ENCODE measurements at regions not wholly inside any gene's neighbourhood (a gene's known extent, or its start where the extent isn't known, plus 50 kb on each side); places are given as distances from the start of the nearest gene placed in this dataset.
A peak's percentile ranks its signal among the peaks of the same experiment; 100 is the strongest.
"Not testable (repeated sequence)": the region's sequence is repeated elsewhere in the genome, so short reads cannot be mapped to it uniquely, and the experiment has no call there.

DNA sequence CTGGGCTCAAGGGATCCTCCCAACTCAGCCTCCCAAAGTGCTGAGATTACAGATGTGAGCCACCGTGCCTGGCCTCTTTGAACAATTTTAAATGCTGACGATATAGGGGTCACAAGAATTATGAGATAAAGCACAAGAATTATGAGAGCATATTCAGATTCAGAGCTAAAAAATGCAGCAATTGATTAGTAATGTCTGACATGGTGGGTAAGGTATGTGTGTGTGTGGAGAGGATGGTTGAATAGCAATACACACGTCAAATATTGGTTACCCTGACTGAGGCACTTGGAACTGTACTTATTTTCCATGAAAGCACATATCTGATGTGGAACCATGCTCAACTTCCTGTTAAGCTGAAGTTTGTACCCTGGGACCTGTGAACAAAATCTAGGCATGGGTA lies 115.6 kb downstream of the EOMES start:
- Histone ChIP-seq H3K27ac (ENCODE audit: low read depth in 1 of 2, low read length in 2 of 2) (no peak overlapping the region), H3K27me3 (ENCODE audit: control insufficient read depth in 1 of 2, insufficient read depth in 2 of 2, low read length in 2 of 2) (no peaks in the 10 kb centered on the region), H3K36me3 (ENCODE audit: insufficient read depth, low read length) (no peaks in the 10 kb centered on the region), H3K4me3 (ENCODE audit: low read length) (no peak overlapping the region), H3K4me1 (ENCODE audit: insufficient read depth, low read length) (no peaks in the 10 kb centered on the region), H3K9me3 (ENCODE audit: control insufficient read depth in 1 of 2, insufficient read depth in 1 of 2, low read length in 2 of 2) (no peaks in the 10 kb centered on the region)
- TF ChIP-seq, protein P1, sequence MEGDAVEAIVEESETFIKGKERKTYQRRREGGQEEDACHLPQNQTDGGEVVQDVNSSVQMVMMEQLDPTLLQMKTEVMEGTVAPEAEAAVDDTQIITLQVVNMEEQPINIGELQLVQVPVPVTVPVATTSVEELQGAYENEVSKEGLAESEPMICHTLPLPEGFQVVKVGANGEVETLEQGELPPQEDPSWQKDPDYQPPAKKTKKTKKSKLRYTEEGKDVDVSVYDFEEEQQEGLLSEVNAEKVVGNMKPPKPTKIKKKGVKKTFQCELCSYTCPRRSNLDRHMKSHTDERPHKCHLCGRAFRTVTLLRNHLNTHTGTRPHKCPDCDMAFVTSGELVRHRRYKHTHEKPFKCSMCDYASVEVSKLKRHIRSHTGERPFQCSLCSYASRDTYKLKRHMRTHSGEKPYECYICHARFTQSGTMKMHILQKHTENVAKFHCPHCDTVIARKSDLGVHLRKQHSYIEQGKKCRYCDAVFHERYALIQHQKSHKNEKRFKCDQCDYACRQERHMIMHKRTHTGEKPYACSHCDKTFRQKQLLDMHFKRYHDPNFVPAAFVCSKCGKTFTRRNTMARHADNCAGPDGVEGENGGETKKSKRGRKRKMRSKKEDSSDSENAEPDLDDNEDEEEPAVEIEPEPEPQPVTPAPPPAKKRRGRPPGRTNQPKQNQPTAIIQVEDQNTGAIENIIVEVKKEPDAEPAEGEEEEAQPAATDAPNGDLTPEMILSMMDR (IDR thresholded peaks at IDR 0.05): no peak
- H3K4me1 Mint-ChIP-seq (ENCODE audit: low read depth): no peaks in the 10 kb centered on the region
- ATAC-seq (ENCODE audit: poor library complexity) (no peak), DNase-seq (no peak)
- no peak overlapping the region for H3K27ac Mint-ChIP-seq
- H3K27me3 Mint-ChIP-seq: no peaks in the 10 kb centered on the region
- H3K4me3 Mint-ChIP-seq: no peak overlapping the region
- ChIA-PET CTCF (no interaction called here), POLR2A (no interaction called here)
- H3K36me3 Mint-ChIP-seq (ENCODE audit: low read depth): no peaks in the 10 kb centered on the region
- H3K9me3 Mint-ChIP-seq: peaks cover 4% of the 10 kb centered on the region
- intact Hi-C loops (cut with DNase I, micrococcal nuclease): no loop called here

DNA sequence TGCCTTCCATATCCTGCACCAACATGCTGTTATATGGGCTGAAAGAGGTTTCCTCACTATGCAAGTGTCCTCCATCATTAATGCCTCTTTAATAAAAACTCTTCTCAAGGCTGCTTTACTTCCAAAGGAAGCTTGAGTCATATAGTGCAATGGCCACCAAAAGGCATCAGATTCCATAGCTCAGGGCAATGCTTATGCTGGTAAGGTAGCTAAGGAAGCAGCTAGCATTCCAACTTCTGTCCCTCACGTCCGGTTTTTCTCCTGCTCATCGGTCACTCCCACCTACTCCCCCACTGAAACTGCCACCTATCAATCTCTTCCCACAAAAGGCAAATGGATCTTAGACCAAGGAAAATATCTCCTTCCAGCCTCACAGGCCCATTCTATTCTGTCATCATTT lies 117.1 kb upstream of the SLC4A7 start:
- not testable (repeated sequence) for H3K27ac Mint-ChIP-seq

DNA sequence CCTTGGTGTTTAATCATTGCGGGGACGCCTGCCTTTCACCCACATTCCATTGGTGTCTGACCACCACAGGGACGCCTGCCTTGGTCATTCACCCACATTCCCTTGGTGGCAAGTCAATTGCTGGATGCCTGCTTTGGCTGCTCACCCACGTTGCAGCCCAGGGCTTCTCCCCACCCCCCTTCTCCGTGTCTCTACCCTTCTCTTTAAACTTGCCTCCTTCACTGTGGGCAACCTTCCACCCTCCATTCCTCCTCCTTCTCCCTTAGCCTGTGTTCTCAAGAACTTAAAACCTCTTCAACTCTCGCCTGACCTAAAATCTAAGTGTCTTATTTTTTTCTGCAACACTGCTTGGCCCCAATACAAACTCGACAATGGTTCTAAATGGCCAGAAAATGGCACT lies 115.6 kb upstream of the SLC4A7 start:
- CTCF ChIA-PET; H3K4me1 Mint-ChIP-seq (ENCODE audit: low read depth); H3K36me3 ChIP-seq (ENCODE audit: insufficient read depth, low read length): not testable (repeated sequence)

More for the DNA sequence above, 117.1 kb upstream of the SLC4A7 start:
- H3K36me3 ChIP-seq (ENCODE audit: insufficient read depth, low read length); H3K9me3 Mint-ChIP-seq; POLR2A ChIA-PET; H3K36me3 Mint-ChIP-seq (ENCODE audit: low read depth); H3K4me1 ChIP-seq (ENCODE audit: insufficient read depth, low read length); intact Hi-C loops (cut with DNase I, micrococcal nuclease); DNase-seq; ATAC-seq (ENCODE audit: poor library complexity); H3K27me3 ChIP-seq (ENCODE audit: control insufficient read depth in 1 of 2, insufficient read depth in 2 of 2, low read length in 2 of 2); H3K27me3 Mint-ChIP-seq; CTCF ChIA-PET; H3K4me1 Mint-ChIP-seq (ENCODE audit: low read depth); H3K4me3 Mint-ChIP-seq; H3K4me3 ChIP-seq (ENCODE audit: low read length); H3K9me3 ChIP-seq (ENCODE audit: control insufficient read depth in 1 of 2, insufficient read depth in 1 of 2, low read length in 2 of 2); H3K27ac ChIP-seq (ENCODE audit: low read depth in 1 of 2, low read length in 2 of 2): not testable (repeated sequence)

DNA sequence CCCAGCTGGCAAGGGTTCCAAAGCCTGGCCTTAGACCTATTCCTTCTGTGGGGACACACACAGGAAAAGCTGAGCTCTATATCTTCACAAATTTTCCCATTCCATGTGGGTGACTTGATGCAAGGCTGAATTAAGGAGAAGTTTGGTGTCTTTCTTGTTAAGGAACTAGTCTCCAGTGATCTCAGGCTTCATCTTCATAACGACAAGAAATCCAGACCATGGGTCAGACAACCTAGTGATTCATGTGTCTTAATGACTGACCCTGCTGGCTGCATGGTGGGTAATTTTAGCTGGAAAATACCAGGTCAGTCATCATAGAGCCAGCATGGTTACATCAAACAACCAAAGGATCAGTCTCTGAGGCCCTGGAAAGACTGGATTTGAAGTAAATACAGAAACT lies 112.7 kb upstream of the SLC4A7 start:
- ChIA-PET CTCF (no interaction called here), POLR2A (no interaction called here)
- H3K27ac Mint-ChIP-seq: no peak overlapping the region

More for the DNA sequence above, 115.6 kb upstream of the SLC4A7 start:
- DNase-seq; intact Hi-C loops (cut with DNase I, micrococcal nuclease); H3K4me1 ChIP-seq (ENCODE audit: insufficient read depth, low read length); ATAC-seq (ENCODE audit: poor library complexity); H3K4me3 ChIP-seq (ENCODE audit: low read length); H3K4me3 Mint-ChIP-seq; H3K27me3 ChIP-seq (ENCODE audit: control insufficient read depth in 1 of 2, insufficient read depth in 2 of 2, low read length in 2 of 2); H3K9me3 Mint-ChIP-seq; POLR2A ChIA-PET; H3K9me3 ChIP-seq (ENCODE audit: control insufficient read depth in 1 of 2, insufficient read depth in 1 of 2, low read length in 2 of 2); H3K36me3 Mint-ChIP-seq (ENCODE audit: low read depth); H3K27ac ChIP-seq (ENCODE audit: low read depth in 1 of 2, low read length in 2 of 2); H3K27ac Mint-ChIP-seq; H3K27me3 Mint-ChIP-seq: not testable (repeated sequence)

More for the DNA sequence above, 112.7 kb upstream of the SLC4A7 start:
- Mint-ChIP-seq H3K4me1 (ENCODE audit: low read depth) (peaks cover 8% of the 10 kb centered on the region), H3K36me3 (ENCODE audit: low read depth) (no peaks in the 10 kb centered on the region), H3K9me3 (no peaks in the 10 kb centered on the region), H3K27me3 (no peaks in the 10 kb centered on the region), H3K4me3 (no peak overlapping the region)
- intact Hi-C loops (cut with DNase I, micrococcal nuclease): no loop called here
- TF ChIP-seq, protein P1 (IDR thresholded peaks at IDR 0.05): no peak
- H3K4me1 ChIP-seq (ENCODE audit: insufficient read depth, low read length): peaks cover 10% of the 10 kb centered on the region
- no peak overlapping the region for H3K4me3 ChIP-seq (ENCODE audit: low read length)
- no peaks in the 10 kb centered on the region for H3K36me3 ChIP-seq (ENCODE audit: insufficient read depth, low read length)
- DNase-seq: peak in 2 of 14 experiments; percentile 22 to 45
- H3K9me3 ChIP-seq (ENCODE audit: control insufficient read depth in 1 of 2, insufficient read depth in 1 of 2, low read length in 2 of 2): peaks cover 0 to 3% of the 10 kb centered on the region in 2 experiments
- H3K27ac ChIP-seq (ENCODE audit: low read depth in 1 of 2, low read length in 2 of 2): no peak overlapping the region
- ATAC-seq (ENCODE audit: poor library complexity): no peak
- H3K27me3 ChIP-seq (ENCODE audit: control insufficient read depth in 1 of 2, insufficient read depth in 2 of 2, low read length in 2 of 2): no peaks in the 10 kb centered on the region
